GM12873 (cell line): ENCODE measurements at regions not wholly inside any gene's neighbourhood (a gene's known extent, or its start where the extent isn't known, plus 50 kb on each side); places are given as distances from the start of the nearest gene placed in this dataset.

ENCODE experiments used
- CTCF ChIP-seq: IDR thresholded peaks from 2 replicates; pipeline ENCODE4 v1.5.1; 2012; ENCODE audit warnings: low read depth, mild to moderate bottlenecking, moderate library complexity, low read length, control low read depth; ENCODE audit not compliant: insufficient read depth; ENCODE audit errors: missing control alignments

- TF ChIP-seq CTCF = no peak
Observed at GRCh38 chr17:63246344-63246743, 199.8 kb downstream of the CYB561 start.

- TF ChIP-seq CTCF = no peak
Observed at GRCh38 chr17:63247706-63248105, 198.4 kb downstream of the CYB561 start.

GRCh38 chr17:63249256-63250004, 196.7 kb downstream of the CYB561 start:
- no peak for TF ChIP-seq CTCF

- TF ChIP-seq CTCF = no peak
Observed at GRCh38 chr17:63250830-63251229, 195.3 kb downstream of the CYB561 start.

- TF ChIP-seq CTCF = no peak
Observed at GRCh38 chr17:63258785-63259184, 187.3 kb downstream of the CYB561 start.

GRCh38 chr17:63262751-63263476, 183.2 kb downstream of the CYB561 start:
- no peak for TF ChIP-seq CTCF

GRCh38 chr17:63265526-63265925, 180.6 kb downstream of the CYB561 start:
- TF ChIP-seq CTCF = no peak
